PC-9 (cell line): ENCODE measurements at regions not wholly inside any gene's neighbourhood (a gene's known extent, or its start where the extent isn't known, plus 50 kb on each side); places are given as distances from the start of the nearest gene placed in this dataset.
"Not testable (repeated sequence)": the region's sequence is repeated elsewhere in the genome, so short reads cannot be mapped to it uniquely, and the experiment has no call there.

Source experiments
- EZH2 ChIP-seq: fragments of 200-600 bp; sonication (generic); IDR thresholded peaks from 2 replicates; pipeline ENCODE4 v1.8.0; 2017; ENCODE audit warnings: antibody characterized with exemption, low read depth
- TF ChIP-seq, protein P1 (sequence below): fragments of 200-600 bp; sonication (generic); conservative IDR thresholded peaks from 2 replicates; pipeline ENCODE4 v1.6.1; 2017; ENCODE audit warnings: mixed run types, antibody characterized with exemption, mild to moderate bottlenecking, moderate library complexity

DNA sequence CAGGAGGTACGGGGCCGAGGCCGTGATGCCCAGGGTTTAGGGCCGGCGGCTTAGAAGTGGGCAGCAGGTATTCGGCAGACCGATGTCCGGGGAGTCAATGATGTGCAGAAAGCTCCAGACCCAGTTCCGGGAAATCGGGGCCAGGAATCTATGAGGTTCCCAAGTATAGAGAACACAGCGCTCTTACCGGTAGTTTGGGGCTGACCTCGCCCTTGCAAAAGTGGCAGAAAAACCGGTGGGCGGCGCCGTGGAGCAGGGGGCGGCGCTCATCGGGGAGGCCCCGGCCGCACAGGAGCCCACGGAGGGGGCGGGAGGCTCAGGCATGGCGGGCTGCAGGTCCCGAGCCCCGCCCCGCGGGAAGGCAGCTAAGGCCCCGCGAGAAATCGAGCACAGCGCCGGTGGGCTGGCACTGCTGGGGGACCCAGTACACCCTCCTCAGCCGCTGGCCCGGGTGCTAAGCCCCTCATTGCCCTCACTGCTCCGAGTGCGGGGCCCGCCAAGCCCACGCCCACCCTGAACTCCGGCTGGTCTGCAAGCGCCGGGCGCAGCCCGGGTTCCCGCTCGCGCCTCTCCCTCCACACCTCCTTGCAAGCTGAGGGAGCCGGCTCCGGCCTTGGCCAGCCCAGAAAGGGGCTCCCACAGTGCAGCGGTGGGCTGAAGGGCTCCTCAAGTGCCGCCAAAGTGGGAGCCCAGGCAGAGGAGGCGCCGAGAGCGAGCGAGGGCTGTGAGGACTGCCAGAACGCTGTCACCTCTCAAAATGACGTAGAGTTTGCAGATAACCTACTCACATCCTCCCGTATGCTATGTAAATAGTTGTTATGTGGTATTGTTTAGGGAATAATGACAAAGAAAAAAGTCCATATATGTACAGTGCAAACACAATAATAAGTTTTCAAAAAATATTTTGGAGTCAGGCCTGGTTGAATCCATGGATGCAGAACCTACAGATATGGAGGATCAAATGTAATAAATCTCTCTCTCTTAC, 80.6 kb upstream of the NBPF20 start:
- not testable (repeated sequence) for TF ChIP-seq EZH2
- TF ChIP-seq, protein P1, sequence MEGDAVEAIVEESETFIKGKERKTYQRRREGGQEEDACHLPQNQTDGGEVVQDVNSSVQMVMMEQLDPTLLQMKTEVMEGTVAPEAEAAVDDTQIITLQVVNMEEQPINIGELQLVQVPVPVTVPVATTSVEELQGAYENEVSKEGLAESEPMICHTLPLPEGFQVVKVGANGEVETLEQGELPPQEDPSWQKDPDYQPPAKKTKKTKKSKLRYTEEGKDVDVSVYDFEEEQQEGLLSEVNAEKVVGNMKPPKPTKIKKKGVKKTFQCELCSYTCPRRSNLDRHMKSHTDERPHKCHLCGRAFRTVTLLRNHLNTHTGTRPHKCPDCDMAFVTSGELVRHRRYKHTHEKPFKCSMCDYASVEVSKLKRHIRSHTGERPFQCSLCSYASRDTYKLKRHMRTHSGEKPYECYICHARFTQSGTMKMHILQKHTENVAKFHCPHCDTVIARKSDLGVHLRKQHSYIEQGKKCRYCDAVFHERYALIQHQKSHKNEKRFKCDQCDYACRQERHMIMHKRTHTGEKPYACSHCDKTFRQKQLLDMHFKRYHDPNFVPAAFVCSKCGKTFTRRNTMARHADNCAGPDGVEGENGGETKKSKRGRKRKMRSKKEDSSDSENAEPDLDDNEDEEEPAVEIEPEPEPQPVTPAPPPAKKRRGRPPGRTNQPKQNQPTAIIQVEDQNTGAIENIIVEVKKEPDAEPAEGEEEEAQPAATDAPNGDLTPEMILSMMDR: not testable (repeated sequence)
